Stimulated activated CD8-positive, alpha-beta memory T cell treated with anti-CD3 and anti-CD28 coated beads, Interleukin-15, amount 100 ng/mL, for 48 hours (primary cell): ENCODE measurements at regions not wholly inside any gene's neighbourhood (a gene's known extent, or its start where the extent isn't known, plus 50 kb on each side); places are given as distances from the start of the nearest gene placed in this dataset.

Source experiments
- DNase-seq, 2 donors: peaks; one replicate each; pipeline ENCODE4 v3.0.0-alpha.2; 2020; ENCODE audit warnings: low read depth in 2 of 2

- no peak for DNase-seq
Measured at GRCh38 chr9:96038271-96038670, 162.8 kb downstream of the ERCC6L2 start.

GRCh38 chr9:96034553-96035122 lies 159.1 kb downstream of the ERCC6L2 start:
- DNase-seq, result no peak

- no peak for DNase-seq
Measured at GRCh38 chr9:96033896-96034295, 158.4 kb downstream of the ERCC6L2 start.

GRCh38 chr9:96031916-96032534 lies 156.5 kb downstream of the ERCC6L2 start:
- no peak for DNase-seq

GRCh38 chr9:96031366-96031824 lies 155.9 kb downstream of the ERCC6L2 start:
- DNase-seq, result no peak

GRCh38 chr9:96029722-96030530 lies 154.4 kb downstream of the ERCC6L2 start:
- DNase-seq, result no peak

GRCh38 chr9:96027251-96028131 lies 152.0 kb downstream of the ERCC6L2 start:
- DNase-seq, result no peak

- no peak for DNase-seq
Measured at GRCh38 chr9:96026655-96027213, 151.2 kb downstream of the ERCC6L2 start.

GRCh38 chr9:96025995-96026602 lies 150.6 kb downstream of the ERCC6L2 start:
- no peak for DNase-seq

GRCh38 chr9:96023486-96023885 lies 148.0 kb downstream of the ERCC6L2 start:
- DNase-seq, result no peak

- DNase-seq, result peak; percentile 58 to 66
Measured at GRCh38 chr9:96022445-96023051, 147.1 kb downstream of the ERCC6L2 start.

GRCh38 chr9:96021551-96022444 lies 146.3 kb downstream of the ERCC6L2 start:
- no peak for DNase-seq

GRCh38 chr9:96020792-96021550 lies 145.5 kb downstream of the ERCC6L2 start:
- peak in 1 of 2 donors; percentile 35 for DNase-seq

GRCh38 chr9:96020300-96020791 lies 144.9 kb downstream of the ERCC6L2 start:
- DNase-seq, result no peak
